ENCODE measurements at regions not wholly inside any gene's neighbourhood (a gene's known extent, or its start where the extent isn't known, plus 50 kb on each side); places are given as distances from the start of the nearest gene placed in this dataset.

DNA sequence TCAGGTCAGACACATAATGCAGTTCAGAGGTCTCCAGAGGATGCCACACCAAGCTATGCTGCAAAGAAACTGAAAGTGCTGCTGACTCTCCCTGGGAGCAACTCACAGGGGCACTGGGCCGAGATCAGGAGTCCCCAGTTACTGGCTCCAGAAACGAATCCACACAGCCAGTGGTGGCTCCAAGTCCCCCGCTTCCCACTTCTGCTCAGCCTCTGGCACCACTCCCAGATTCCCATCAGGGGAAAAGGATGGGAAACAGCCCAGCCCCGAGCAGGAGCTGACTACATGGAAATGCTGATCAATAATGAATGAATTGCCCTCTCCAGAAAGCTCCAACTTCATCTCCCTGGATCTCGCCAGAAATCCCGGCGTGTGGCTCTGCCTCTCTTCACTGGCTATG lies 62.3 kb upstream of the CDH5 start:
- Histone ChIP-seq H4K20me1 (ENCODE audit: insufficient read depth) (no peaks in the 10 kb centered on the region), H2AFZ (ENCODE audit: low read depth, low read length, poor library complexity, severe bottlenecking) (no peak overlapping the region), H3K27me3 (ENCODE audit: insufficient read depth, low read length) (peaks cover 30% of the 10 kb centered on the region; the same call in 1 of the 2 replicates), H3K9ac (ENCODE audit: low read length) (no peak overlapping the region), H3K27ac (ENCODE audit: low read depth, low read length) (no peak overlapping the region), H3K4me1 (ENCODE audit: control insufficient read depth in 1 of 2, insufficient read depth in 2 of 2, low read length in 2 of 2) (no peaks in the 10 kb centered on the region), H3K9me3 (ENCODE audit: control insufficient read depth in 1 of 2, insufficient read depth in 1 of 2, low read depth in 1 of 2, low read length in 2 of 2) (no peaks in the 10 kb centered on the region), H3K36me3 (ENCODE audit: control insufficient read depth in 1 of 2, insufficient read depth in 2 of 2, low read length in 2 of 2) (no peaks in the 10 kb centered on the region), H3K79me2 (ENCODE audit: insufficient read depth, low read length) (no peaks in the 10 kb centered on the region), H3K4me3 (replicated peaks in 1 of 2; ENCODE audit: low read depth in 1 of 2, low read length in 2 of 2) (no peak overlapping the region), H3K4me2 (ENCODE audit: low read length) (no peak overlapping the region), H3K9me2 (ENCODE audit: insufficient read depth) (no peaks in the 10 kb centered on the region)
- DNase-seq (ENCODE audit: low read depth, low spot score) = no peak
- TF ChIP-seq SIN3A (IDR thresholded peaks at IDR 0.05; ENCODE audit: low read depth) = no peak
- TF ChIP-seq, protein P1, sequence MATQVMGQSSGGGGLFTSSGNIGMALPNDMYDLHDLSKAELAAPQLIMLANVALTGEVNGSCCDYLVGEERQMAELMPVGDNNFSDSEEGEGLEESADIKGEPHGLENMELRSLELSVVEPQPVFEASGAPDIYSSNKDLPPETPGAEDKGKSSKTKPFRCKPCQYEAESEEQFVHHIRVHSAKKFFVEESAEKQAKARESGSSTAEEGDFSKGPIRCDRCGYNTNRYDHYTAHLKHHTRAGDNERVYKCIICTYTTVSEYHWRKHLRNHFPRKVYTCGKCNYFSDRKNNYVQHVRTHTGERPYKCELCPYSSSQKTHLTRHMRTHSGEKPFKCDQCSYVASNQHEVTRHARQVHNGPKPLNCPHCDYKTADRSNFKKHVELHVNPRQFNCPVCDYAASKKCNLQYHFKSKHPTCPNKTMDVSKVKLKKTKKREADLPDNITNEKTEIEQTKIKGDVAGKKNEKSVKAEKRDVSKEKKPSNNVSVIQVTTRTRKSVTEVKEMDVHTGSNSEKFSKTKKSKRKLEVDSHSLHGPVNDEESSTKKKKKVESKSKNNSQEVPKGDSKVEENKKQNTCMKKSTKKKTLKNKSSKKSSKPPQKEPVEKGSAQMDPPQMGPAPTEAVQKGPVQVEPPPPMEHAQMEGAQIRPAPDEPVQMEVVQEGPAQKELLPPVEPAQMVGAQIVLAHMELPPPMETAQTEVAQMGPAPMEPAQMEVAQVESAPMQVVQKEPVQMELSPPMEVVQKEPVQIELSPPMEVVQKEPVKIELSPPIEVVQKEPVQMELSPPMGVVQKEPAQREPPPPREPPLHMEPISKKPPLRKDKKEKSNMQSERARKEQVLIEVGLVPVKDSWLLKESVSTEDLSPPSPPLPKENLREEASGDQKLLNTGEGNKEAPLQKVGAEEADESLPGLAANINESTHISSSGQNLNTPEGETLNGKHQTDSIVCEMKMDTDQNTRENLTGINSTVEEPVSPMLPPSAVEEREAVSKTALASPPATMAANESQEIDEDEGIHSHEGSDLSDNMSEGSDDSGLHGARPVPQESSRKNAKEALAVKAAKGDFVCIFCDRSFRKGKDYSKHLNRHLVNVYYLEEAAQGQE (IDR thresholded peaks at IDR 0.05; ENCODE audit: low read depth) = no peak
- intact Hi-C loops (cut with micrococcal nuclease) = no loop called here
- ChIA-PET CTCF (no interaction called here), POLR2A (no interaction called here), RAD21 (ENCODE audit: low non-redundant PET in 1 of 2, low total read pairs in 2 of 2, uncharacterized antibody in 2 of 2, unreplicated experiment in 2 of 2) (no interaction called here)
- BruUV-seq (replicated peaks) = no TSS peak
- no peak for ATAC-seq

DNA sequence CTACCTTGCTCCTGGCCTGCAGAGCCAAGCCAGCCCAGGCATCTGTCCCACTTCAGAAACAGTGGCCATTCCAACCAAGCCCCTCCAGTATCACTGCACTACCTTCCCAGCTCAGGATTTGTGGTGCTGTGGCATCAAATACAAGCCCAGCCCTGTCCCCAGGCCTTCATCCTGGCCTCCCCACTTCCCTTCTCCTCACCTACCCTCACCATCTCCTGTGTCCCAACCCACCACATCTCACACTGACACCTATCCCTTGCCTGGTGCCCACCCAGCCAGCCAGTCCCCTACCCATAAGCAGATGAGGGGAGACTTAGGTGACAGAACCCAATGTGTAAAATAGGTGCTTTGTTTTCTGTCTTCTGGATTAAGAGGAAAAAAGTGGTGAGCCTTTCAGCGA lies 66.0 kb upstream of the CDH5 start:
- BruUV-seq (replicated peaks) = no TSS peak

More for the DNA sequence above, 66.0 kb upstream of the CDH5 start:
- RAD21 ChIA-PET (ENCODE audit: low non-redundant PET in 1 of 2, low total read pairs in 2 of 2, uncharacterized antibody in 2 of 2, unreplicated experiment in 2 of 2) = no interaction called here
- Histone ChIP-seq H3K9ac (ENCODE audit: low read length) (no peak overlapping the region), H3K27me3 (ENCODE audit: insufficient read depth, low read length) (peaks cover 44% of the 10 kb centered on the region), H3K9me2 (ENCODE audit: insufficient read depth) (no peaks in the 10 kb centered on the region), H4K20me1 (ENCODE audit: insufficient read depth) (no peaks in the 10 kb centered on the region), H2AFZ (ENCODE audit: low read depth, low read length, poor library complexity, severe bottlenecking) (no peak overlapping the region), H3K27ac (ENCODE audit: low read depth, low read length) (no peak overlapping the region), H3K4me1 (ENCODE audit: control insufficient read depth in 1 of 2, insufficient read depth in 2 of 2, low read length in 2 of 2) (no peaks in the 10 kb centered on the region), H3K4me3 (replicated peaks in 1 of 2; ENCODE audit: low read depth in 1 of 2, low read length in 2 of 2) (no peak overlapping the region), H3K9me3 (ENCODE audit: control insufficient read depth in 1 of 2, insufficient read depth in 1 of 2, low read depth in 1 of 2, low read length in 2 of 2) (no peaks in the 10 kb centered on the region), H3K4me2 (ENCODE audit: low read length) (no peak overlapping the region), H3K36me3 (ENCODE audit: control insufficient read depth in 1 of 2, insufficient read depth in 2 of 2, low read length in 2 of 2) (no peaks in the 10 kb centered on the region), H3K79me2 (ENCODE audit: insufficient read depth, low read length) (no peaks in the 10 kb centered on the region)
- POLR2A ChIA-PET = no interaction called here
- CTCF ChIA-PET = no interaction called here
- ATAC-seq (no peak), DNase-seq (ENCODE audit: low read depth, low spot score) (no peak)
- intact Hi-C loops (cut with micrococcal nuclease) = no loop called here
- TF ChIP-seq, protein P1 (IDR thresholded peaks at IDR 0.05; ENCODE audit: low read depth) = no peak
- TF ChIP-seq SIN3A (IDR thresholded peaks at IDR 0.05; ENCODE audit: low read depth) = no peak
- TF ChIP-seq YY1 (IDR thresholded peaks at IDR 0.05; ENCODE audit: extremely low read depth, insufficient replicate concordance, low read depth, low read length) = no peak
- TF ChIP-seq SP1 (IDR thresholded peaks at IDR 0.05; ENCODE audit: low read depth) = no peak
